OCI-LY3 (cell line): ENCODE measurements at regions not wholly inside any gene's neighbourhood (a gene's known extent, or its start where the extent isn't known, plus 50 kb on each side); places are given as distances from the start of the nearest gene placed in this dataset.
A peak's percentile ranks its signal among the peaks of the same experiment; 100 is the strongest.

Experiments
- H2AFZ ChIP-seq: fragments of 200-600, 300-600 bp; shearing (Covaris generic); 2 replicates; pipeline ENCODE4 v1.6.0; 2014; ENCODE audit warnings: antibody characterized with exemption, low read depth, low read length
- H3K27ac ChIP-seq: fragments of 200-600, 300-600 bp; sonication (generic); 2 replicates; pipeline ENCODE4 v1.5.1; 2014; ENCODE audit warnings: mild to moderate bottlenecking, low read length, moderate library complexity, mixed read lengths
- H3K27me3 ChIP-seq: fragments of 200-600, 300-600 bp; sonication (generic); 2 replicates; pipeline ENCODE4 v1.6.1; 2014; ENCODE audit warnings: low read depth, low read length, mixed read lengths
- H3K36me3 ChIP-seq: fragments of 200-600, 300-600 bp; sonication (generic); replicated peaks from 2 replicates; pipeline ENCODE3; 2014; ENCODE audit warnings: low read depth, low read length, mixed read lengths
- H3K4me1 ChIP-seq: fragments of 300-600, 200-600 bp; sonication (generic); 2 replicates; pipeline ENCODE4 v1.6.1; 2014; ENCODE audit warnings: low read length, mixed read lengths
- H3K4me2 ChIP-seq: fragments of 200-600, 300-600 bp; sonication (generic); 2 replicates; pipeline ENCODE4 v1.6.1; 2014; ENCODE audit warnings: low read length, mixed read lengths
- H3K4me3 ChIP-seq: fragments of 300-600, 200-600 bp; sonication (generic); 2 replicates; pipeline ENCODE4 v1.5.1; 2014; ENCODE audit warnings: antibody characterized with exemption, mild to moderate bottlenecking, low read length, moderate library complexity
- H3K79me2 ChIP-seq: fragments of 300-600, 200-600 bp; shearing (Covaris generic); 2 replicates; pipeline ENCODE4 v1.6.1; 2014; ENCODE audit warnings: mild to moderate bottlenecking, low read length, mixed read lengths
- H3K9ac ChIP-seq: fragments of 300-600, 200-600 bp; shearing (Covaris generic); 2 replicates; pipeline ENCODE4 v1.6.0; 2014; ENCODE audit warnings: mild to moderate bottlenecking, low read length, moderate library complexity
- H3K9me3 ChIP-seq: fragments of 200-600, 300-600 bp; shearing (Covaris generic); 2 replicates; pipeline ENCODE4 v1.6.1; 2014; ENCODE audit warnings: low read length, mixed read lengths; ENCODE audit not compliant: insufficient read depth
- H4K20me1 ChIP-seq: fragments of 200-600, 300-600 bp; sonication (generic); 2 replicates; pipeline ENCODE4 v1.6.1; 2016; ENCODE audit warnings: low read length, mixed read lengths; ENCODE audit not compliant: insufficient read depth
- EZH2phosphoT487 ChIP-seq: fragments of 200-600 bp; shearing (Covaris generic); IDR thresholded peaks from 2 replicates; pipeline ENCODE4 v1.6.1; 2018; ENCODE audit warnings: antibody characterized with exemption, mixed run types, low read depth
- TF ChIP-seq, protein P1 (sequence below): fragments of 200-600, 300-600 bp; sonication (generic); IDR thresholded peaks from 2 replicates; pipeline ENCODE4 v1.5.1; 2014; ENCODE audit warnings: antibody characterized with exemption, low read length, low read depth

DNA sequence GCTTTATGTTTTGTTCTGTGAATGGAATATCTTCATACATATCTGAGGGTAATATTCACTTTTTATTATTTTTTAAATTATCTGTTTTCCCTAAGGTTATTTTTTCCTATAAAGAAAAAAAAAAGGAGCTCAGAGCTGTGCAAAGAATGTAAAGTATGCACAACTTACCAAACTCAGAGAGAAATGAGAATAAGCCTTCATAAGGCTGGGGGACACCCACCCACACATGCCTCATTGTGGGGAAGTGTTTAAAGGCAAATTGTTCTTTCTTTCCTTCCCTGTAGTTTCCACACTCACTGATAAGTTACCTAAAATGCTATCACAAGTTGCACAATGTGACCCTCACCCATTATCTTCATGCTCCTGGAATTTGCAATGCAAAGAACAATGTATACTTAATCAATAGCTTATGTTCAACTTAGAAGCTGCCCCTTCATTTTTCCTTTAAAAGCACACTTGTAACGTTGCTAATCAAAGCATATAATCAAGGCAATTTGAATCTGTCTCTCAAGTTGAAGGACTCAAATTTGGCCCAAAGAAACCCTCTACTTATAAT, 108.1 kb downstream of the GNAT3 start:
- TF ChIP-seq EZH2phosphoT487: no peak
- TF ChIP-seq, protein P1, sequence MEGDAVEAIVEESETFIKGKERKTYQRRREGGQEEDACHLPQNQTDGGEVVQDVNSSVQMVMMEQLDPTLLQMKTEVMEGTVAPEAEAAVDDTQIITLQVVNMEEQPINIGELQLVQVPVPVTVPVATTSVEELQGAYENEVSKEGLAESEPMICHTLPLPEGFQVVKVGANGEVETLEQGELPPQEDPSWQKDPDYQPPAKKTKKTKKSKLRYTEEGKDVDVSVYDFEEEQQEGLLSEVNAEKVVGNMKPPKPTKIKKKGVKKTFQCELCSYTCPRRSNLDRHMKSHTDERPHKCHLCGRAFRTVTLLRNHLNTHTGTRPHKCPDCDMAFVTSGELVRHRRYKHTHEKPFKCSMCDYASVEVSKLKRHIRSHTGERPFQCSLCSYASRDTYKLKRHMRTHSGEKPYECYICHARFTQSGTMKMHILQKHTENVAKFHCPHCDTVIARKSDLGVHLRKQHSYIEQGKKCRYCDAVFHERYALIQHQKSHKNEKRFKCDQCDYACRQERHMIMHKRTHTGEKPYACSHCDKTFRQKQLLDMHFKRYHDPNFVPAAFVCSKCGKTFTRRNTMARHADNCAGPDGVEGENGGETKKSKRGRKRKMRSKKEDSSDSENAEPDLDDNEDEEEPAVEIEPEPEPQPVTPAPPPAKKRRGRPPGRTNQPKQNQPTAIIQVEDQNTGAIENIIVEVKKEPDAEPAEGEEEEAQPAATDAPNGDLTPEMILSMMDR: no peak
- no peak overlapping the region for H3K9ac ChIP-seq
- no peak overlapping the region for H3K27ac ChIP-seq
- no peaks in the 10 kb centered on the region for H3K36me3 ChIP-seq
- no peak overlapping the region for H3K4me2 ChIP-seq
- no peaks in the 10 kb centered on the region for H3K27me3 ChIP-seq
- H3K9me3 ChIP-seq: no peaks in the 10 kb centered on the region
- no peak overlapping the region for H3K4me3 ChIP-seq
- no peaks in the 10 kb centered on the region for H4K20me1 ChIP-seq
- H2AFZ ChIP-seq: no peak overlapping the region
- no peaks in the 10 kb centered on the region for H3K79me2 ChIP-seq
- H3K4me1 ChIP-seq: no peaks in the 10 kb centered on the region

DNA sequence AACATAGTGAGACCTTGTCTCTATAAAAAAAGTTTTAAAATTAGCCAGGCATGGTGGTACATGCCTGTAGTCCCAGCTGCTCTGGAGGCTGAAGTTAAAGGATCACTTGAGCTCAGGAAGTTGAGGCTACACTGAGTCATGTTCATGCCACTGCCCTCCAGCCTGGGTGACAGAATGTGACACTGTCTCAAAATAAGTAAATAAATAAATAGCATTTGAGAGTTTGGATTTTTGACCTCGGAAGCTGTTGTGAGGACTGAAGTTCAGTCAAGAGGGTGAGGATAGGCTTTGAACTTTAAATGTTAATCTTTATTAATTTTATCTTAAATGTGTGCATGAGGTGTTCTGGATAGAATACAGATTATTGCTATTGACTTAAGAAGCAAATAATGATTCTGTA, 110.2 kb downstream of the GNAT3 start:
- Histone ChIP-seq H3K27ac (no peak overlapping the region), H3K9me3 (no peaks in the 10 kb centered on the region), H3K36me3 (no peaks in the 10 kb centered on the region), H3K4me1 (no peaks in the 10 kb centered on the region), H4K20me1 (no peaks in the 10 kb centered on the region), H3K4me3 (no peak overlapping the region), H3K79me2 (no peaks in the 10 kb centered on the region), H2AFZ (no peak overlapping the region), H3K4me2 (no peak overlapping the region), H3K9ac (no peak overlapping the region), H3K27me3 (no peaks in the 10 kb centered on the region)
- no peak for TF ChIP-seq EZH2phosphoT487
- TF ChIP-seq, protein P1: no peak

DNA sequence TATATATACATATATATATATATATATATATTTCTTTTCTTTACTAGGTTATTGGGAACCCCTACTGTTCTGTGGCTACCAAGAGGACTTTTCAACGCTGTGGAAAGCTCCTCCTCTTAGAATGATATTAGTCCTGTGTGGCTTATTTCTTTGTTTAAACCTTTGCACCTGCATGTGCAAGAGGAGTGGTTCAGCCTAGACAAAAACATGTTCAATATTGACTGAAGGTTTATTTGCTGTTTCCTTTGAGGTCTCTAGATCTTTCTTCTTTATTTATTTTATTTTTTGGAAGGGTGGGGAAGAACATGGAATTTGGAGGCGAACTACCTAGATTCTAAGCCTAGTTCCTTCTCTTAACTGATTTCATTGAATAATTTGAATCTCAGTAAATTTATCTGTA, 118.1 kb downstream of the GNAT3 start:
- Histone ChIP-seq H3K27me3 (no peaks in the 10 kb centered on the region), H2AFZ (no peak overlapping the region), H3K4me3 (no peak overlapping the region), H4K20me1 (no peaks in the 10 kb centered on the region), H3K79me2 (no peaks in the 10 kb centered on the region), H3K9ac (no peak overlapping the region), H3K9me3 (no peaks in the 10 kb centered on the region), H3K4me1 (no peaks in the 10 kb centered on the region), H3K27ac (no peak overlapping the region), H3K4me2 (no peak overlapping the region), H3K36me3 (no peaks in the 10 kb centered on the region)
- TF ChIP-seq, protein P1: no peak
- TF ChIP-seq EZH2phosphoT487: no peak

DNA sequence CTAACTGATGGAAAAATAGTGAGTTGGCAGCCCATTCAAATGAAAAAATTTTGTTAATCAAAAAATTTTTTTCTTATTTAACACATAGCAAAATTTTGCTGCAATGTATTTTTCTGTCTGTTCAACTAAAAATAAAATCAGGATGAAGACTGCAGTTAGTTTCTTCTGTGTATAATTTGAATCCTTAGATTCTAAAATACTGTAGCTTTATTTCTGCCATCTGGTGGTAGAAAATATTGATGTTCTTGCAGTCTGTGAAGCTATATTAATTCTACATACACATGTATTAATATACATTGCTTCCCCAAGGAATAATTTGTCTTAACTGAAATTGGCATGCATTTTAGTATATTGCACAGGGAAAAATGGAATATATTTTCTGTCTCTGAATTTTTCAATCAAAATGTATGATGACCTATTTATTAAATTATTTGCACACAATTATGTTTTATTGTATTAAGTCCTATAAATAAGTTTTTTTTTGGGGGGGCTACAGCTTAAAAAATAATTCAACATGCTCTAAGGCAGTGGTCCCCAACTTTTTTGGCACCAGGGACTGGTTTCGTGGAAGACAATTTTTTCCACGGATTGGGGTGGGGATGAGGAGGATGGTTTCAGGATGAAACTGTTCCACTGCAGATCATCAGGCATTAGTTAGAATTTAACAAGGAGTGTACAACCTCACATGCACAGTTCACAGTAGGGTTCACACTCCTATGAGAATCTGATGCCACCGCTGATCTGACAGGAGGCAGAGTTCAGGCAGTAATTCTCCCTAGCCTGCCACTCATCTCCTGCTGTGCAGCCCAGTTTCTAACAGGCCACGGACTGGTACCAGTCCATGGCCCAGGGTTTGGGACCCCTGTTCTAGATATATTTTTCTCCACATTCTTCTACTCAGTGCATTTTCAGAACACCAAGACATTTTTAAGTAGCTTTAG, 119.4 kb downstream of the GNAT3 start:
- Histone ChIP-seq H3K27ac (no peak overlapping the region), H3K9ac (no peak overlapping the region), H3K4me1 (no peaks in the 10 kb centered on the region), H3K79me2 (no peaks in the 10 kb centered on the region), H2AFZ (no peak overlapping the region), H3K36me3 (no peaks in the 10 kb centered on the region), H3K4me2 (no peak overlapping the region), H3K27me3 (no peaks in the 10 kb centered on the region), H4K20me1 (no peaks in the 10 kb centered on the region), H3K9me3 (no peaks in the 10 kb centered on the region), H3K4me3 (no peak overlapping the region)
- no peak for TF ChIP-seq EZH2phosphoT487
- TF ChIP-seq, protein P1: peak; percentile 61
